HG02884 (cell line): ENCODE measurements at regions not wholly inside any gene's neighbourhood (a gene's known extent, or its start where the extent isn't known, plus 50 kb on each side); places are given as distances from the start of the nearest gene placed in this dataset.

ENCODE experiments used
- ATAC-seq: cut with Tn5 transposase; IDR thresholded peaks from one replicate; pipeline ENCODE4 v1.9.1; 2021; ENCODE audit warnings: mild to moderate bottlenecking, moderate library complexity; ENCODE audit not compliant: unreplicated experiment

DNA sequence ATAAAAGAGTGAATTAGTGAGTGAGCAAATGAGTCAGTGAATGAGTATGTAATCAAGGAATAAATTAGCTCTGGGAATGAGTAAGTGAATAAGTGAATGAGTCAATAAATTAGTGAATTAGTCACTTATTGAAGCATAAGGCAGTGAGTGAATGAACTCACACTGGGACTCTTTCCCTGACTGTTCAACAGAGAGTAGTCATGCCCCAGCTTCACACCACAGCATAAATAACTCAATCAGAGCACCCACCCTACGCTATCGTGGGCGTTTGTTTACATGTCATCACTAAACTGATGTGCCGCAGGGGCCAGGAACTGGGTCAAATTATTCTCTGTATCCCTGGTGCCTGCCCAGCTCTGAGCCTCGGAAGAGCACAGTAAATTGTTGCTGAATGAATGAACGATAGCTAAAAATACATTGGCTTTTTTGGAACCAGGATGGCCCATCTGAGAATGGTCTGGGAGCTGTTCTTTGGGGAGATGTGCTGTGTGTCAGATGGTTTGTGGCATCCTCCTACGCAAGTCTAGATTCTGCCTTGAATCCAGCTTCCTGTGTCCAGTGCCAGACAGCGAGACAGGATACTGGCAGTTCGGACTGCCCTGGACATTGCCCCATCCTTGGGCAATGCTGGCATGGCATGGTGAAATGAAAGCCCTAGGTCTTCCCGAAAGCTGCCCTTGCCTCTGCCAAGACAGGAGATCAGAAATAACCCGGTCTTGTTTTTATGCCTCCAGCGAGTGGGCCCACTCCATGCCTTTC, 98.0 kb upstream of the RTL1 start:
- no peak for ATAC-seq

DNA sequence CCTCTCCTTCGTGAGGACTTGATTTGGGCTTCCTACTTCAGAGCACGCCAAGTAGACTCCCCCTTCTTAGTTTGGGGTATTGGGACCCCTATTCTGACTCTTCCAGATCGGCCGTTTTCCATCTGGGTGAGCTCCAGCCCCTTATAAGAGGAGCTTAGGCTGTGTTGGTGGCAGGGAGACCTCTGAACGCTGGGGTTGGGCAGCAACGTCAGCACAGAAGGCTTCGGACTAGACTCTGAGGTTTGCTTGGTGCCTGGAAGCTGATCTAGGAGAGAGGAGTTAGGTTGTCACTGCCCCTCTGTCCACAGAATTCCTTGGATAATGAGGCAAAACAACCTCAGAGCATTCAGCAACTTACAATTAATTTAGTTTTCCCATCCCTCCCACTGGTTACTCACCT, 99.2 kb upstream of the RTL1 start:
- ATAC-seq: no peak

DNA sequence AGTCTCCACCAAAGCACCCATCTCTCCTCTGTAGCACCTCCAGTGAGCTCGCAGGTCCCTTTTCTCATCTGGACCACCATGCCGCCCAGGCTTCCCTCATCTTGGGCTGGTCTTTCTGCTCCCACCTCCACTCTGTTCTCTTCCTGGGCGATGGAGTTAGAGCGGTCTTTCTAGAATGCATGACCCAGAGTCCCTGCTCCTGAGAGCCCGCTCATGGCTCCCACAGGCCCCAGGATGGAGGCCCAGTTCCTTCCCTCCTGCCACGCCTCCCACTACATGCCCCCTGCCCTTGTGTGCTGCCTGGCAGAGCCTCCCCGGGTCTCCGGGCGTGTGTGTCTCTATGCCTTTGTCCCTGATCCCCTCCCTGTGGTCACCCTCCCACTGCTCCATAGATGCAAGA, 100.7 kb upstream of the RTL1 start:
- no peak for ATAC-seq

DNA sequence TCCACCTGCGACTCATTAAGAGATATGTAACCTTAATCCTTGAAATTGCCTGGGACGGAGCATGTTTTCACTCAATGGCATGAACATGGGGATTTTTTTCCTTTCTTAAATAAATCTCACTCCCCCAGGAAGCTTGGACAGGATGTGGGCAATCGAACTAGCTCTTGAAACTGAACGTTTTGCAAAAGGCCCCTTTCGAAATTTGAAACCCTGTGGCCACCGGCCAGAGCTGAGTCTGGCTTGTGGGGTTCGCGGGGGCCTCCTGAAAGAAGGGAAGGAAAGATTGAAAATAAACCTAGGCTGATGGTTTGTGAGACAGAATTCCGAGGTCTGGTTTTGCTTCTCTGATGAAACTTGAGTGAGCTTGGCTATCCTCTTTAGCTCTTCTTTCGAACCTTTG, 101.4 kb upstream of the RTL1 start:
- no peak for ATAC-seq

DNA sequence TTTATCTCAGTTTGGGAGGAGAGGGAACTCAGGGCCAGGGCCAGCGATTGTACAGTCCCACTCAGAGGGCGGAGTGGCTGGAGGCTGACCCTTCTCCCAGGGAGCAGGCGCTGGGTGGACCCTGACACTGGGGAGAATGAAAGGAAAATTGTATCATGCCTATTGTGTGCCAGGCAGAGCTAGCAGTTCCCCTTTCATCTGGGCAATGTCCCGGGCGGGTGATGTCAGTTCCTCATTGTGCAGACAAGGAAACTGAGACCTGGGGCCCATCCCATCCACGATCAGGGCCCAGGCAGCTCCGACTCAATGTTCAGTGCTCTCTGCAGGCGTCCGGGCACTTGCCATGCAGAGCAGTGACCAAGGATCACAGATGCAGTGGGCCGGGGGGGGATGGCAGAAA, 101.9 kb upstream of the RTL1 start:
- ATAC-seq: no peak

DNA sequence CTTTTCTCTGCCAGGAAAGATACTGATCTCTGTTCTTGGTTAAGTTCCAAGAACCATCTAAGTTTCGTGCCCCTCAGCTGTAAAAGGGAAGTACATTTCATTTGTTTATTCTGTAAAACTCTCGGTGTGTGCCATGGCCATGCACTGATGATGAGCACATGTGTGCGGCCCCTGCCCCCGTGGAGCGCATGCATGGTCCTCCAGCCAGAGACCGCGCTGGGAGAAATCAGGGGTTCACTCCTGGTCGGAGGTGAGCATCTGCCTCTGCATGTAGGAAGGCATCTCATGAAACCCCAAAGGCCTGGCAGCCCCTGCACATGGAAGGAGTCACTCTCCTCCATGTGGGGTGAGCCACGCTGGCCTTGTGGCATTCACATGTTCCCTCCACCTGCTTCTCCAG, 102.5 kb upstream of the RTL1 start:
- ATAC-seq: no peak

DNA sequence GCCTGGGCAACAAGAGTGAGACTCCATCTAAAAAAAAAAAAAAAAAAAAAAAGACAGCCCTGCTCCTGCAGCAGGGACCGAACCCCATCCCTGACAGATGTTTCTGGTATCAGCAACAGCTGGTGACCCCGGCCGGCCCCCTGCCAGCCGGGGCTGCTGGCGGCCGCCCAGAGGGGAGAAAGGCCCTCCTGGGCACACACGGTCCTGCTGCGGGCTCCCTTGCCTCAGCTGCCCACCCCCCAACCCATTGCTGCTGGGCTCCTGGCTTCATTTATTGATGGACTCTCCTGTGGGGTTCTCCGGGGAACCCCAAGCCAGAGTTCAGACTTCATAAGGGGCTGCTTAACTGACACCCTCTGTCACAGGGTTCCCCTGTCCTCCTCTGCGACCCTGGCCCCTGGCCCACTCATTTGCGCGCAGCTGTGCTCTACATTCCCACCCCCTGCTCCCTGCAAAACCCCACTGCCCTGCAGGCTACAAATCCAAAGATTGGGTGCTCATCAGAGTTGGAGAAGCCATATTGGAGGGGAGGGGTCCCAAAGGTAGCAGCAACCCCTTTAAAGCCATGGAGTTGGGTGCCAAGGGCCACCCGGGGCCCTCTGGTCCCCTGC, 103.6 kb upstream of the RTL1 start:
- ATAC-seq: no peak

DNA sequence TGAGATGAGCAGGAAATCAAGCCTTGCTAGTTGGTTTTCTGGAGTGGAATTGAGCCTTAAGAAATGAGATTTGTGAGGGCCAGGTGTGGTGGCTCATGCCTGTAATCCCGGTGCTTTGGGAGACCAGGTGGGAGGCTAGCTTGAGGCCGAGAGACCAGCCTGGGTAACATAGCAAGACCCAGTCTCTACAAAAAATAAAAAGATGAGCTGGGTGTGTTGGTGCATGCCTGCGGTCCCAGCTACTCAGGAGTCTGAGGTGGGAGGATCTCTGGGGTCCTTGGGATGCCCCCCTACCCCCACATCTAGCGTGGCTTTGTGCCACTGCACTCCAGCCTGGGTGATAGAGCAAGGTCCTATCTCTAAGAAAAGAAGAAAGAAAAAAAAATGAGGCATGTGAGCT, 104.2 kb upstream of the RTL1 start:
- no peak for ATAC-seq

DNA sequence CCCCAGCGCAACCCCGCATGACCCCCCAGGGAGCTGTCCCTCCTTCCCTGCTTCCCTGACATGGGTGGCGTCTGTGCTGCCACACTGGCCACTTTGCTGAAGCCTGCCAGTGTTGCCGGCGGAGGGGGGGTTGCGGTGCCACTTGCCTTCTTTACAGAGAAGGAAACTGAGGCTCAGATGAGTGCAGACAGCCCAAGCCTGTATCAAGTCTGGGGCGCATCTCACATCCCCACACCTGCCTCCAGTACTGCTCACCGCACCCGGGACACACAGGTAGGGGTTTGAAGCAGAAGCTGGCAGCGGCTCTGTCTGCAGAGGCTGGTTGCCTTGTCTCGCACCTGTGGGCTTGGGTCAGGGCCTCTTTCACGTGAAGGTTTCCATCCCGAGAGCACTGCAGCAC, 104.7 kb upstream of the RTL1 start:
- ATAC-seq: no peak

DNA sequence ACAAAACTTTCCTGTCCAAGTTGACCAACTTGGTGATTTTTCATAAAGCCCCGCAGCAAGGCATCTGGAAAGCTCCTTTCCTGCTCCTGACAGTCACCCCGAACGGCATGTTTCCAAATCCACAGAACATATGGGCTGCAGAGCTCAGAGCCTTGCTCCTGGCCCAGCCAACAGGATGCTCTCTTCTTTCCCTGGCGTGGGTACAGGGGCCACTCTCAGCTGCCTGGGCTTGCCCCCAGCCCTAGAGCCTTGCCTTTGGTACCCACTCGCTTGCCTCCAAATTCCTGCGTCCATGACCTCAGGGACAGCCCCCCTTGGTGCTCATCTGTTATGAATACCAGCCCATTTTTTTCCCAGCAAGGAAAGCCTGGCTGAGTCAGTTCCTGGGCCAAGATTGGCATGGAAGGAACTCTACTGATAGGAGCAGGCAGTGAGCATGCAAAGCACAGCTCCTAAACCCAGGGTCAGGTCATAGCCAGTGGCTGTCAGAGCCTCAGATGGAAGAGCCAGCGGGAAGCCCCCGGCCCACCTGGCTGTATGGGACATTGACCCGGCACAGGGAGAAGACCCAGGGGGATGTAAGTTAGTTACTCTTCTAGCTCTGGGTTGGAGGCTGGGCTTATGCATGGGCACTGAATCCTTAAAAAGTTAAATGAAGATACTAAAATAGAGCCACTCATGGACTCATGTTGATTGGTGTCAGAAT, 105.3 kb upstream of the RTL1 start:
- ATAC-seq: no peak

DNA sequence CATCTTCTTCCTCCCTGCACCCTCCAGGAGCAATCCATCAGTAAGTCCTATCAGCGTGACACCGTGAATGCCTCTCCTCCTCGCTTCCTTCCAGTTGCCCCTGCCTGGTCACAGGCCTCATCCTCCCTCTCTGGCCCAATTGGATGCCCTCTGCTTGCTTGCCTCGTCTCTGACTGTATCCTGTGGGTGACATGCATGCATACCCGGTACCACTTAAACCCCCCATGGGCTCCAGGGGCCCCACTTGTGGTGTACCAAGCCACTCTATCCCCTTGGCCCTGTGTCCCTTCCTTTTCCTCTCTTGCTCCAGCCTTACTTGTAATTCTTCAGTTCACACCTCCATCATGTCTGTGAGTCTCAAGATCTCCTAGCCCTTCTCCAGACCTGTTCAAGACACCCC, 106.0 kb upstream of the RTL1 start:
- no peak for ATAC-seq

DNA sequence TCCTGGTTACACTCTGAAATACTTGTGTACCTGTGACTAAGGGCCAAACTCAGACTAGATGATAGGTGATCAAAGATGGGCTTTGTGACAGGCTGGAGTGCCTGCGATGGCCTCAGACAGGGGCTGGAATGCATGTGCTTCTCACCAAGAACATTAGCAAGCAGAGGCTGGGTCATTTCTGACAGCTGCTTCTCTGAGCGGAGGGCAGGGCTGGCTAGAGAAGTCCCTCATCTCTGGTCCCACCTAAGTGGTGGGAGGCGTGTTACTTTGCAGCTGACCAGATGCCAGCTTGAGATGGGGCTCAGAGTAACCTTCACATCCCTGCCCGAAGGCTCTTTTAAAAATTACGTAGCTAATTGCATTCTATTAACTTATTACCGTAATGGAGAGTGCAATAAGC, 106.8 kb upstream of the RTL1 start:
- no peak for ATAC-seq

DNA sequence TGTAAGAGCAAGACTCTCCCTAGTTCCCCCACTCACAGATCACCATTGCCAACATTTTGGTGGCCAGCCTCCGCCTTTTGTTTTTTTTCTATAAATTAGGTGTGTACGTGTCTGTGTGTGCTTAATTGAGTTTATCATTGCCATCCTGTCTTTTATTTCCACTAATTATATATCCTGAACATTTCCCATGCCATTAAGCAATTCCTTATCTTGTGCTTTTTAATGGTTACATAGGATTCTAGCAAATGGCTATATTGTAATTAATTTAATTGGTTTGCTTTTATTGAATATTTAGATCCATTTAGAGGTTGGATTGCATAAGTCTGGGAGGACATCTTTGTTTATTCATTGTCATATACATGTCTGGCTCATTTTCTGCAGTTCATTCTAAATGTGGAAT, 107.3 kb upstream of the RTL1 start:
- no peak for ATAC-seq

DNA sequence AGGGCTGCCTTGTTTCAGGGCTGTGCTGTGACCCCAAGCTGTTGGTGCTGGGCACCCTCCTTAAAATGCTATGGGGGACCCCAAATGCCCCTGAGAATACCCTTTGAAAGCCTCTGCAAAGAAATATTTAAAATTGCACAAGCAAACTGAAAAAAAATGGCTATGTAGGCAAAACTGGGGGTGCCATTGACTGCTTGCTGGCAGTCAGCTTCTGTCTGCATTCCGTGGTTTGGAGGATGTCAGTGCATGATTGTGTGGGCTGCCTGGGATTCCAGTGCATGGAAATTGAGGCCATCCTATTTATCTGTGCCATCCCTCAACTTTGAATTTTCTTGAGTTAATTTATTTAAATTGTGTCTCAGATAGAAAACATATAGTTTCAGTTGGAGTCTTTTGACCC, 113.7 kb upstream of the RTL1 start:
- ATAC-seq: no peak

DNA sequence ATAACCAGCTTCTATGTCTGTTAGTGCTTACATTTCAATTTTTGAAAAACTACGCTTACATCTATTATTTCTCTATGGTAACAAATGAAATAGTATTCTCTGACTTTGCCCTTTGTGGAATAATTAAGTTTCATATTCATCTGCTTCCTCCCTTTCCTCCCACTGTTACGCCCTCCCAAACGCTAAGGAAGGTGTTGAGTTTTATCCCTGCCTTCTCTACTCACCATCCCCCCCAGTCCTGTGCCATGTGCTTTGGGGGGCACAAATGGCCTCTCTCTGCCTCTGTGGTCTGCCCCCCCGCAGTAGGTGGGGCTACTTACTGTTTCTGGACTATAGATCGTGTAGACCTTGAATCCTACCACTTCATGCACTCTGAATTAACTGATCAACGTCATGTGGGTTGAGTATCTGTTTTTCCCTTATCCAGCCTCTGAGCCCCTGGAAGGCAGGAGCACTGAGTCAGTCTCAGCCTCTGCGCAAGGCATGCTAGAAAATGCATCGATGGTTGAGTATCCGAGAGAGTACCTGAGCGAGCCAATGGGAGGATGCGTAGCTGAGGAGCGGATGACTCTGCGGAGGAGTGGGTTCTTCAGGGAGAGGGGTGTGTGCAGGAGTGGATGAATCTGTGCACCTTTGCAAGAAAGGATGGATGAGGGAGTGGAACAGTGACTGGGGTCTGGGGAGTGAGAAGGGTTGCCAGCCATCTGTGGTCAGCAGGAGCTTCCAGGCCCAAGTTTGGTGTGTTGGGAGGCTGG, 114.5 kb upstream of the RTL1 start:
- ATAC-seq: no peak

DNA sequence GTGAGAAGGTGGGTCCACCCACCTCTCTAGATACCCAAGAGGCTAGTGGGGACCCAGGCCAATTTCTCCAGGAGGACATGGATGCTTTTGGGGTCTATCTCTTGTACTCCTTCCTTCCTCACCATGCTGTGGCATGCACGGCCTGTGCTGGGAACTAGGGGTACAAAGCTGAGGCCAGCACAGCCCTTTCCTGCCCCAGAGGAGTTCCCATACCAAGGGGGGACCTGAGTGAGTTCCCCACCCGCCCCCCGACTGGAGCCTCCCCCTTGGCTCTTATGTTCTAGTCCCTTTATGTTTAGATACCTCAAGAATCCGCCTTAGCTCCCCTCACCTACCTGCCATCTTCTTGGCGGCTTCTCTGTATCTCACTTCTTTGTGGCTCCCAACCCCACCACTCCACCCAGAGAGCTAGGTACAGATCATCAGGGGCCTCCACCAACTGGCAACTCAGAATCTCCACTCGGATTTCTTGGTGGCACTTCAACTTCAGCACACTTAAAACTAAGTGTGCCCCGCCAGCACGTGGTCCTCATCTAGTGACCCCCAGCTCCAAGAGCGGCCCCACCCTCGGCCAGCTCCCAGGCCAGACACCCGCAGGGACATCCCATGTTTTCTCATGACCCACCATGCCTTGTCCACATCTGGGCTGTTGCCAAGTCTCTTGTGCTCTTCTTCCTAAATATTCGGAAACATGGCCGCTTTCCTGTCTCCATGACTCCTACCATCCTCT, 115.2 kb upstream of the RTL1 start:
- no peak for ATAC-seq

DNA sequence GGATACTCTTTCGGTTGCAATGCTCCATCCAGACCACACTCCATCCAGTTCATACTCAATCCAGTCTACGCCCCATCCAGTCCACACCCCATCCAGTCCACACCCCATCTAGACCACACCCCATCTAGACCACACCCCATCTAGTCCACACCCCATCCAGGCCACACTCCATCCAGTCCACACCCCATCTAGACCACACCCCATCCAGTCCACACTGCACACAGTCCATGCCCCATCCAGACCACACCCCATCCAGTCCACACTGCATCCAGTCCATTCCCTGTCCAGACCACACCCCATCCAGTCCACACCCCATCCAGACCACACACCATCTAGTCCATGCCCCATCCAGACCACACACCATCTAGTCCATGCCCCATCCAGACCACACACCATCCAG, 116.0 kb upstream of the RTL1 start:
- no peak for ATAC-seq

DNA sequence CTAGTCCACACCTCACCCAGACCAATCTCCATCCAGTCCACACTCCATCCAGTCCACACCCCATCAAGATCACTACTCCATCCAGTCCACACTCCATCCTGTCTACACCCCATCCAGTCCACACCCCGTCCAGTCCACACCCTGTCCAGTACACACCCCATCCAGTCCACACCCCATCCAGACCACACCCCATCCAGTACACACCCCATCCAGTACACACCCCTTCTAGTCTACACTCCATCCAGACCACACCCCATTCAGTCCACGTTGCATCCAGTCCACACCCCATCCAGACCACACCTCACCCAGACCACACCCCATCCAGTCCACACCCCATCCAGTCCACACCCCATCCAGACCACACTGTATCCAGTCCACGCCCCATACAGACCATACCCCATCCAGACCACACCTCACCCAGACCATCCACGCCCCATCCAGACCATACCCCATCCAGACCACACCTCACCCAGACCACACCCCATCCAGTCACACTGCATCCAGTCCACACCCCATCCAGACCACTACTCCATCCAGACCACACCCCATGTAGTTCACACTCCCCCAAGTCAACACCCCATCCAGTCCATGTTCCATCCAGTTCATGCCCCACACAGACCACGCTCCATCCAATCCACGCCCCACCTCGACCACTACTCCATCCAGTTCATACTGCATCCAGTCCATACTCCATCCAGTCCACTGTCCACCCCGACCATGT, 116.6 kb upstream of the RTL1 start:
- no peak for ATAC-seq

DNA sequence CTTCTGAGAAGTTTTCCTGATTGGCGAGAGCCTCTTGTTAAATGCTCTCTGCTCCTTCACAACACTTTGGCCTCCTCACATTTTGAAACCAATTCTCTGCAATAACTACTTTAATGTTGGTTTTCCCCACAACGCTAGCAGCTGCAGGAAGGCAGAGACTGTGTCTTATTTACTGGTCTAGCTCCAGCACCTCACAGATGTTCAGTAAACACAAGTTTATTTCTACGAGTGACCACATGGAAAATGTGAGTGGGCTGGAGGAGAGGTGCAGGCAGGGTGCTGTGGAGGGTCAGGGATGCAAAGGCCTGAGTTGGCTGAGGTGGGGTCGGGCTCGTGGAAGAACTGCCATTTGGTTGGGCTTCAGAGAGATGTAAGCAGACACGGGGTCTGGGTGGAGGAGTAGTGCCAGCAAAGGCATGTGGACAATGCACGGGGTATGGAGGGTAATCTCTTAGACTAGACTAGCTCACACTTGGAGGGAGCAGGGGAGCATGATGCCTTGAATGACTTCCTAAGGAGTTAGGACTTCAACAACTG, 117.4 kb upstream of the RTL1 start:
- ATAC-seq: no peak

DNA sequence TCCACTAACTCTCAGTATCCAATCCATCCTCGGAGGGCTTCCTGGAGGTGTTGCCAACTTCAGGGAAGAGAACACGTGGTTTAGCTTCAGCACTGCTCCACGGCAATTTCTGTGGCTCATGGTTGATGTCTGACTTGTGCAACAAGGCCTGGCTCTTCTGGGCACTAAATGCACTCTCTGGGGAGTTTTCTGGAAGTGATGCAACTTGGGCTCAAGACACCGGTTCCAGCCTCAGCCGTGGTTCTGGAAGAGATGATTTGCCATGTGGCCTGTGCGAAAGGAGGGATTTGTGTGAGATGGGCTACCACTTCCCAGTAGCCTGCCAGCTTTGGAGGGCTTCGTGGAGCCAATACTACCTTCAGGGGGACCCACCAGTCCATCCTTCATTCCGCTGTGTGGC, 118.6 kb upstream of the RTL1 start:
- ATAC-seq: no peak
